ENCODE measurements at regions not wholly inside any gene's neighbourhood (a gene's known extent, or its start where the extent isn't known, plus 50 kb on each side); places are given as distances from the start of the nearest gene placed in this dataset.

DNA sequence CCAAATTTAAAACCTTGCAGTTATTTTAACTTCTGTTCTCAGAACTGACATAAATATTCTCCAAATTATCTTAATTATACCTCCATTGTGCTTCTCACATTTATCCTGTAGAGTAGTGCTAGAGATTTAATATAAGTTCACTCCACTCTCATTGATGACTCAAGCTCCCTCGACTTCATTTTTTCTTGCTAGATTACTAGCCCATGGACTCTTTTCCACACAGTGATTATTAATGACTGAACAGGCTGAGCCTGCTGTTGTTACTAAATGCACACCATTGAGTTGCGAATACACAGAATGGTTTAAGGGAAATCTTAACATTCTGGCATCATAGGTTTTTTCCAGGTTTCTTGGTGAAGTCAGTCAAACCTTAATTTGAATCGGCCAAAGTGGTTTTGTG lies 179.5 kb upstream of the AKR1E2 start:
- CTCF ChIA-PET, result interaction anchor here (1.0 kb wide), 1 partner anchor 18 kb away, joined by 3 read pairs; no protein-coding TSS in a partner anchor
- POLR2A ChIA-PET, result no interaction called here
- TF ChIP-seq, protein P1, sequence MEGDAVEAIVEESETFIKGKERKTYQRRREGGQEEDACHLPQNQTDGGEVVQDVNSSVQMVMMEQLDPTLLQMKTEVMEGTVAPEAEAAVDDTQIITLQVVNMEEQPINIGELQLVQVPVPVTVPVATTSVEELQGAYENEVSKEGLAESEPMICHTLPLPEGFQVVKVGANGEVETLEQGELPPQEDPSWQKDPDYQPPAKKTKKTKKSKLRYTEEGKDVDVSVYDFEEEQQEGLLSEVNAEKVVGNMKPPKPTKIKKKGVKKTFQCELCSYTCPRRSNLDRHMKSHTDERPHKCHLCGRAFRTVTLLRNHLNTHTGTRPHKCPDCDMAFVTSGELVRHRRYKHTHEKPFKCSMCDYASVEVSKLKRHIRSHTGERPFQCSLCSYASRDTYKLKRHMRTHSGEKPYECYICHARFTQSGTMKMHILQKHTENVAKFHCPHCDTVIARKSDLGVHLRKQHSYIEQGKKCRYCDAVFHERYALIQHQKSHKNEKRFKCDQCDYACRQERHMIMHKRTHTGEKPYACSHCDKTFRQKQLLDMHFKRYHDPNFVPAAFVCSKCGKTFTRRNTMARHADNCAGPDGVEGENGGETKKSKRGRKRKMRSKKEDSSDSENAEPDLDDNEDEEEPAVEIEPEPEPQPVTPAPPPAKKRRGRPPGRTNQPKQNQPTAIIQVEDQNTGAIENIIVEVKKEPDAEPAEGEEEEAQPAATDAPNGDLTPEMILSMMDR (IDR thresholded peaks at IDR 0.05; ENCODE audit: control extremely low read depth, extremely low read depth, low read depth, missing control alignments), result no peak
- no peak for DNase-seq (ENCODE audit: extremely low spot score)

DNA sequence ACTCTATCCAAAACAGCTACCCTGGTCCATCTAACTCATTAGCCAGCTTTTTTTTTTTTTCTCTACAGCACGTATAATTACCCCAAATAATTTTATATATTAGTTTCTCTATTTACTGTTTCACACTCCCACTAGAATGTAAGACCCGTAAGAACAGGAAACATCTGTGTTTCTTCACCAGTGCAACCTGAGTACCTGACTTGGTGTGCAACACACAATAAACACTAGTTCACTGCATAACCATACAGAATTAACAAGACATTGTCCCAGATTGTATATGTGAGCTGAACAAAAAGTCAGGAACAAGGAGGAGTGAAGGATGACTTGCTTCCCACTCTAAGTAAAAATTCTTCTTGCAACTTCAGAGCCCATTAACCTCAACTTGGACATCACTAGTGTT lies 180.2 kb upstream of the AKR1E2 start:
- TF ChIP-seq, protein P1 (IDR thresholded peaks at IDR 0.05; ENCODE audit: control extremely low read depth, extremely low read depth, low read depth, missing control alignments), result no peak
- CTCF ChIA-PET, result no interaction called here
- DNase-seq (ENCODE audit: extremely low spot score), result no peak
- POLR2A ChIA-PET, result no interaction called here

DNA sequence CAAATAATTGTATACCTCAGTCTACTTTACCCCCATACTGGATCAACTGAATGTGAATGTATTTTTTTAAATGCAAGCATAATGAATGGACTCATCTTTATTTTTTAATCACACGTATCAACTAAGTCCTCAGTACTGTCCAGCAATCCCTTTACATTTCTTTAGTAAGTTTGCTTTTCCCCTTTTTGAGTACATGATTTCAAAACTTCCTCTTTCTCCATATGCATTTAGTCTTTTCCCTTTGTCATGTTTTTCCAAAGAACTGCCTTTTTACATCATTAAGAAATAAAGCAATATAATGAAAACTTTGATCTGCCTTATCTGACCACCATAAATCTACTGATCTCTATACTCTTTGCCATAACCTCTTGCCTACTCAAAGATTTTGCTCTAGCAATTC lies 182.5 kb upstream of the AKR1E2 start:
- ChIA-PET CTCF (no interaction called here), POLR2A (no interaction called here)
- TF ChIP-seq, protein P1 (IDR thresholded peaks at IDR 0.05; ENCODE audit: control extremely low read depth, extremely low read depth, low read depth, missing control alignments), result no peak
- DNase-seq (ENCODE audit: extremely low spot score), result no peak

DNA sequence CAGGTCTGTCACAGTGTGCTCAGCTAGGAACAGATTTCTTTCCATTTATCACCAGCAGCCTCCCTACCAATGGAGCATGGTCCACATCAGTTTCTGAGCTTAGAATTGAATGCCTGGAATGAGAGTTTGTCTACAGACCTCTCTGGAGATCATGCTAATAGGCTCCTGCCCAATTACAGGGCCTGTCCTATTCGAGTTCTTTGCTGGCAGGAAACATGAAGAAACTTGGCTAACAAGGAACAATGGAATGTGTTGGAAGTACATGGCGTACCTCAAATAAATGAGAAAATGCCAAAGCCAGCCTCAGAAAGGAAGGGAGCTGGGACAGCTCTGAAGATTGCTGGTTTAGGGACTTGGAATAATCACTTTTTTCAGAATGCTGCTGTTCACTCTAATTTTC lies 186.0 kb upstream of the AKR1E2 start:
- no peak for DNase-seq (ENCODE audit: extremely low spot score)
- CTCF ChIA-PET, result interaction anchor here (2.0 kb wide), 1 partner anchor 16 kb away, joined by 6 read pairs; no protein-coding TSS in a partner anchor
- TF ChIP-seq, protein P1 (IDR thresholded peaks at IDR 0.05; ENCODE audit: control extremely low read depth, extremely low read depth, low read depth, missing control alignments), result no peak
- POLR2A ChIA-PET, result no interaction called here

DNA sequence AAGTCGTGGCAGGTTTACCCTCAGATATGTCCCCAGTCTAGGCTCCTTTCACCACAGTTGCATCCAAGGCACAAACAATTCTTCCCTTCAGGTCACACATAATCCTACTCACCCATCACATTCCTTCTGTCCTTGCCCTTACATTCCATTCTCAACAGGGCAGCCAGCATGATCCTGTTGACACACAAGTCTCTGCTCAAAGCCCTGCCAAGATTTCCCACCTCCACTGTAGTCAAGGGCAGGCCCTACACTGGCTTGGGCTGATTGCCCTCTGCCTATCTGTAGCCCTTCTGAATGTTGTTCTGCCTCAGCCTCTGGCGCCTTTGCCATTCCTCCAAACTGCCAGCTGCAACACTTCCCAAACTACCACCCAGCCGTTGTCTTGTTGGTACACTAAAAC lies 187.9 kb upstream of the AKR1E2 start:
- TF ChIP-seq, protein P1 (IDR thresholded peaks at IDR 0.05; ENCODE audit: control extremely low read depth, extremely low read depth, low read depth, missing control alignments), result no peak
- DNase-seq (ENCODE audit: extremely low spot score), result no peak
- POLR2A ChIA-PET, result no interaction called here
- CTCF ChIA-PET, result no interaction called here

DNA sequence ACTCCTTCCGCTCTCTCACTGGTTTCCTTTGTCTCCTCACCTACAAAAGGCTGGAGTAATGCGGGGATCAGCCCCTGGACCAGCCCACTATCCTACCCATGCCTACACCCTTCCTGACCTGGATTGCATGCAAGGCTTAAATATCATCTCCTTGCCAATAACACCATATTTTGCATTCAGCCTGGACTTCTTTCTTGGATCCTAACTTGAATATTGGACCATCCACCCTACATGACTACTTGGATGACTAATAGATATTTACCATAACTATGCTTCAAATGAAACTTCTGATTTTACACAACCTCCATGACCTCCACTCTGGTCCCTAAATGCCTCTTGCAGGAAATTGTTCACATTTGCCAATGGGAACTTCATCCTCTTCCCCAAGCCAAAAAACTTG lies 188.3 kb upstream of the AKR1E2 start:
- POLR2A ChIA-PET, result no interaction called here
- TF ChIP-seq, protein P1 (IDR thresholded peaks at IDR 0.05; ENCODE audit: control extremely low read depth, extremely low read depth, low read depth, missing control alignments), result no peak
- DNase-seq (ENCODE audit: extremely low spot score), result no peak
- CTCF ChIA-PET, result no interaction called here

DNA sequence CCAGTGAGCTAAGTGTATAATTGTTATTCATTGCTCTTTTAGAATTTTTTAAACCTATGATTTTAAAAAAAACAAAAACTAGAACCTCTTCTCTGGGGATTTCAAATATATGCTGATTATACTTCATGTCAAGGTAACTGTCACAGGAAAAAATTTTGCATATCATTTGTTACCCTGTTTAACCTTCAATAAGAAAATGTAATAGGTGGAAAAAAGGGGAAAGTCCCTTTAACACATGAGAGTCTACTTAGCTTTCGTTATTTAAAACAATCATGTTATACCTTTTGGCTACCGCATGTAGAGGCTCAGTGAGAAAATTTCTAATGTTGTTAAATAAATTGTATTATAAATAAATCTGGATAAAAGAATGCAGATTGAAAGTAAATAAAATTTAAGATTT lies 190.1 kb upstream of the AKR1E2 start:
- TF ChIP-seq, protein P1 (IDR thresholded peaks at IDR 0.05; ENCODE audit: control extremely low read depth, extremely low read depth, low read depth, missing control alignments), result no peak
- ChIA-PET CTCF (no interaction called here), POLR2A (interaction anchor here (0.6 kb wide), 1 partner anchor 1221 kb away, joined by 3 read pairs; no protein-coding TSS in a partner anchor)
- no peak for DNase-seq (ENCODE audit: extremely low spot score)

All from GM10248 (cell line).